ENCODE measurements at regions not wholly inside any gene's neighbourhood (a gene's known extent, or its start where the extent isn't known, plus 50 kb on each side); places are given as distances from the start of the nearest gene placed in this dataset.
"Not testable (repeated sequence)": the region's sequence is repeated elsewhere in the genome, so short reads cannot be mapped to it uniquely, and the experiment has no call there.

GRCh38 chr10:47646686-47647273 is 116.6 kb downstream of the SYT15B start:
- not testable (repeated sequence) for H3K27me3 ChIP-seq (ENCODE audit: insufficient read depth, low read length); H2BK120ac ChIP-seq (ENCODE audit: insufficient read depth, low read length, poor library complexity); H3K36me3 ChIP-seq (ENCODE audit: control insufficient read depth in 1 of 2, insufficient read depth in 2 of 2, low read length in 2 of 2); H3K18ac ChIP-seq (ENCODE audit: low read length); H2AK5ac ChIP-seq (ENCODE audit: low read length); H3K4me1 ChIP-seq (ENCODE audit: control insufficient read depth in 1 of 2, insufficient read depth in 2 of 2, low read length in 2 of 2); H3K79me2 ChIP-seq (ENCODE audit: control insufficient read depth, insufficient read depth, low read length, poor library complexity); DNase-seq; H3K4me3 ChIP-seq (ENCODE audit: low read depth, low read length); H2BK5ac ChIP-seq (ENCODE audit: low read depth, low read length, poor library complexity); H3K27ac ChIP-seq (ENCODE audit: low read depth, low read length); H3K79me1 ChIP-seq (ENCODE audit: low read length); H4K91ac ChIP-seq (ENCODE audit: low read depth, low read length); H3K4me2 ChIP-seq (ENCODE audit: low read length); H3K4ac ChIP-seq (ENCODE audit: low read depth, low read length); H3K23ac ChIP-seq (ENCODE audit: low read length); H2BK12ac ChIP-seq (ENCODE audit: low read length); H3K9me3 ChIP-seq (ENCODE audit: insufficient read depth, low read depth, low read length); H2AFZ ChIP-seq (ENCODE audit: insufficient read depth, low read length, poor library complexity); H4K12ac ChIP-seq (ENCODE audit: low read depth, low read length); H4K8ac ChIP-seq (ENCODE audit: low read depth, low read length); H3K14ac ChIP-seq (ENCODE audit: low read length); H3K9ac ChIP-seq (ENCODE audit: low read length)
- WGBS (ENCODE audit: extremely low coverage, insufficient coverage, insufficient read length), result no CpG with 5 or more reads among the region's 2 CpGs

GRCh38 chr10:47626975-47627374 is 103.5 kb upstream of the AGAP9 start:
- not testable (repeated sequence) for H3K4me1 ChIP-seq (ENCODE audit: control insufficient read depth in 1 of 2, insufficient read depth in 2 of 2, low read length in 2 of 2); H3K36me3 ChIP-seq (ENCODE audit: control insufficient read depth in 1 of 2, insufficient read depth in 2 of 2, low read length in 2 of 2); H3K4me3 ChIP-seq (ENCODE audit: low read depth, low read length); H3K27ac ChIP-seq (ENCODE audit: low read depth, low read length); H3K9me3 ChIP-seq (ENCODE audit: insufficient read depth, low read depth, low read length); H4K12ac ChIP-seq (ENCODE audit: low read depth, low read length); H3K4ac ChIP-seq (ENCODE audit: low read depth, low read length); H3K79me1 ChIP-seq (ENCODE audit: low read length); H4K8ac ChIP-seq (ENCODE audit: low read depth, low read length); H3K23ac ChIP-seq (ENCODE audit: low read length); H3K79me2 ChIP-seq (ENCODE audit: control insufficient read depth, insufficient read depth, low read length, poor library complexity); H2BK12ac ChIP-seq (ENCODE audit: low read length); H2BK5ac ChIP-seq (ENCODE audit: low read depth, low read length, poor library complexity); H3K9ac ChIP-seq (ENCODE audit: low read length); H2AK5ac ChIP-seq (ENCODE audit: low read length); H2AFZ ChIP-seq (ENCODE audit: insufficient read depth, low read length, poor library complexity); H2BK120ac ChIP-seq (ENCODE audit: insufficient read depth, low read length, poor library complexity); H4K91ac ChIP-seq (ENCODE audit: low read depth, low read length); DNase-seq; H3K14ac ChIP-seq (ENCODE audit: low read length); H3K27me3 ChIP-seq (ENCODE audit: insufficient read depth, low read length); H3K4me2 ChIP-seq (ENCODE audit: low read length); H3K18ac ChIP-seq (ENCODE audit: low read length)
- no CpG with 5 or more reads among the region's 1 CpG for WGBS (ENCODE audit: extremely low coverage, insufficient coverage, insufficient read length)

GRCh38 chr10:47622719-47623118 is 99.3 kb upstream of the AGAP9 start:
- H3K9ac ChIP-seq (ENCODE audit: low read length); H3K27ac ChIP-seq (ENCODE audit: low read depth, low read length); H3K4ac ChIP-seq (ENCODE audit: low read depth, low read length); H2AFZ ChIP-seq (ENCODE audit: insufficient read depth, low read length, poor library complexity); H4K12ac ChIP-seq (ENCODE audit: low read depth, low read length); H3K4me1 ChIP-seq (ENCODE audit: control insufficient read depth in 1 of 2, insufficient read depth in 2 of 2, low read length in 2 of 2); H2AK5ac ChIP-seq (ENCODE audit: low read length); H3K23ac ChIP-seq (ENCODE audit: low read length); DNase-seq; H2BK5ac ChIP-seq (ENCODE audit: low read depth, low read length, poor library complexity); H3K79me1 ChIP-seq (ENCODE audit: low read length); H3K18ac ChIP-seq (ENCODE audit: low read length); H3K36me3 ChIP-seq (ENCODE audit: control insufficient read depth in 1 of 2, insufficient read depth in 2 of 2, low read length in 2 of 2); H4K8ac ChIP-seq (ENCODE audit: low read depth, low read length); H3K14ac ChIP-seq (ENCODE audit: low read length); H4K91ac ChIP-seq (ENCODE audit: low read depth, low read length); H3K4me3 ChIP-seq (ENCODE audit: low read depth, low read length); H3K79me2 ChIP-seq (ENCODE audit: control insufficient read depth, insufficient read depth, low read length, poor library complexity); H3K27me3 ChIP-seq (ENCODE audit: insufficient read depth, low read length); H2BK120ac ChIP-seq (ENCODE audit: insufficient read depth, low read length, poor library complexity); H3K4me2 ChIP-seq (ENCODE audit: low read length); H2BK12ac ChIP-seq (ENCODE audit: low read length); H3K9me3 ChIP-seq (ENCODE audit: insufficient read depth, low read depth, low read length): not testable (repeated sequence)
- WGBS (ENCODE audit: extremely low coverage, insufficient coverage, insufficient read length), result no CpG with 5 or more reads among the region's 2 CpGs

GRCh38 chr10:47619300-47620012 is 96.0 kb upstream of the AGAP9 start:
- not testable (repeated sequence) for H3K27me3 ChIP-seq (ENCODE audit: insufficient read depth, low read length)

More at GRCh38 chr10:47619300-47620012, 96.0 kb upstream of the AGAP9 start:
- not testable (repeated sequence) for H3K4me2 ChIP-seq (ENCODE audit: low read length); H3K79me1 ChIP-seq (ENCODE audit: low read length); H3K9me3 ChIP-seq (ENCODE audit: insufficient read depth, low read depth, low read length); H4K12ac ChIP-seq (ENCODE audit: low read depth, low read length); H3K23ac ChIP-seq (ENCODE audit: low read length); H4K91ac ChIP-seq (ENCODE audit: low read depth, low read length); H2AFZ ChIP-seq (ENCODE audit: insufficient read depth, low read length, poor library complexity); H2BK12ac ChIP-seq (ENCODE audit: low read length); H3K36me3 ChIP-seq (ENCODE audit: control insufficient read depth in 1 of 2, insufficient read depth in 2 of 2, low read length in 2 of 2); H3K27ac ChIP-seq (ENCODE audit: low read depth, low read length); H3K4me3 ChIP-seq (ENCODE audit: low read depth, low read length); H2AK5ac ChIP-seq (ENCODE audit: low read length); H3K18ac ChIP-seq (ENCODE audit: low read length); H4K8ac ChIP-seq (ENCODE audit: low read depth, low read length); H3K14ac ChIP-seq (ENCODE audit: low read length); DNase-seq; H3K79me2 ChIP-seq (ENCODE audit: control insufficient read depth, insufficient read depth, low read length, poor library complexity); H3K4me1 ChIP-seq (ENCODE audit: control insufficient read depth in 1 of 2, insufficient read depth in 2 of 2, low read length in 2 of 2); H2BK5ac ChIP-seq (ENCODE audit: low read depth, low read length, poor library complexity); H2BK120ac ChIP-seq (ENCODE audit: insufficient read depth, low read length, poor library complexity); H3K9ac ChIP-seq (ENCODE audit: low read length); H3K4ac ChIP-seq (ENCODE audit: low read depth, low read length)
- WGBS (ENCODE audit: extremely low coverage, insufficient coverage, insufficient read length), result no CpG with 5 or more reads among the region's 3 CpGs
